ENCODE measurements at regions not wholly inside any gene's neighbourhood (a gene's known extent, or its start where the extent isn't known, plus 50 kb on each side); places are given as distances from the start of the nearest gene placed in this dataset.

DNA sequence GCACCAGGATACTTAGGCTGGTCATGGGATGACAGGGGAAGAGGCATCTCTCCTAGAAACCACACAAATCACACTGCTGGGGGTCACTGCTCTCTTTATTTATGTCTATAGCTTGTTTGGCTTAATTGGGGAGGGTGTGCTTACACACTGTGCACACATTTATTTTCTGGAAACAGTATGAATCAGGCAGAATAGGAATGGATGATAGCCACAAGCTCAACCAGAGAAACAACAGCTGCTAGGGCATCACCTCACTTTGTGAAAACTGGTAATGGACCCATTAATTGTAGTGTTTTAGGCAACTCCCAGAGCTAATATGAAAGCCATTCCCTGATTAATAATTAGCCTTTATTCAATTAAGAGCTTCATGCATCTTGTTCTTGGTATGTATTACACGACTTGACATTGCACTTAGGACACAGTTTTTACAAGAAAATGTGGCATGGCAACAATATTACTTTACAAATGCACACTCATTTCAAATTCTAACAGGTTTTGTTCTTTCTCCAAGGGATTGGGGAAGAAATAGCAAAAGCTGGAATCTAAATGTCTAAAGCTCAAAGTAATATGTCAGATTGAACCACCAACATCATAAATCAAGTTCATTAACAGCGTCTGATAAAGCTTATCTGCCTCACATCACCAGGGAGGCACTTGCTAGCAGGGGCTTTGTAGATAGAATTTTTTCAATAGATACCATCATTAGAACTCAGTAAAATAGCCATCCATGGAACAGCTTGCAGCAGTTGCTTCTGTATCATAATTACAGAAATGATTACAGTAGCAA is 361.9 kb upstream of the FSHR start:
- ATAC-seq (ENCODE audit: low read depth) (no peak), DNase-seq (no peak)
- peaks cover 7% of the 10 kb centered on the region for H3K9me3 Mint-ChIP-seq (ENCODE audit: insufficient read depth)
- ChIA-PET CTCF (no interaction called here), POLR2A (no interaction called here)
- H3K4me1 Mint-ChIP-seq = peaks cover 4% of the 10 kb centered on the region
- no peaks in the 10 kb centered on the region for H3K79me2 ChIP-seq (ENCODE audit: control insufficient read depth, insufficient read depth, low read length)
- no peak overlapping the region for H3K4me3 ChIP-seq (ENCODE audit: control extremely low read depth in 1 of 5, extremely low read depth in 1 of 5, insufficient read depth in 1 of 5, low read depth in 2 of 5, low read length in 4 of 5)
- no CpG with 5 or more reads among the region's 2 CpGs for WGBS (ENCODE audit: insufficient coverage)
- H3K4me1 ChIP-seq (ENCODE audit: control insufficient read depth in 2 of 2, insufficient read depth in 2 of 2, low read length in 2 of 2) = no peaks in the 10 kb centered on the region
- no peak overlapping the region for H3K27ac Mint-ChIP-seq
- no peaks in the 10 kb centered on the region for H3K9me3 ChIP-seq (ENCODE audit: control extremely low read depth in 1 of 3, control insufficient read depth in 2 of 3, insufficient read depth in 1 of 3, low read length in 2 of 3)
- no peaks in the 10 kb centered on the region for H3K27me3 Mint-ChIP-seq
- no peaks in the 10 kb centered on the region for H3K27me3 ChIP-seq (replicated peaks in 1 of 4; ENCODE audit: control extremely low read depth in 1 of 4, control insufficient read depth in 3 of 4, insufficient read depth in 4 of 4, low read length in 3 of 4)
- H3K27ac ChIP-seq (ENCODE audit: low read length in 2 of 2) = no peak overlapping the region
- no peak overlapping the region for H2AFZ ChIP-seq (ENCODE audit: insufficient read depth, low read depth, low read length, poor library complexity, severe bottlenecking)
- H3K4me2 ChIP-seq (replicated peaks; ENCODE audit: low read depth, low read length, poor library complexity, severe bottlenecking) = no peak overlapping the region
- H4K20me1 ChIP-seq (ENCODE audit: control insufficient read depth, insufficient read depth, low read length, poor library complexity, severe bottlenecking) = no peaks in the 10 kb centered on the region
- TF ChIP-seq EZH2 (IDR thresholded peaks at IDR 0.05; ENCODE audit: borderline replicate concordance, insufficient read depth, low read depth, low read length, poor library complexity, severe bottlenecking) = no peak
- TF ChIP-seq, protein P1, sequence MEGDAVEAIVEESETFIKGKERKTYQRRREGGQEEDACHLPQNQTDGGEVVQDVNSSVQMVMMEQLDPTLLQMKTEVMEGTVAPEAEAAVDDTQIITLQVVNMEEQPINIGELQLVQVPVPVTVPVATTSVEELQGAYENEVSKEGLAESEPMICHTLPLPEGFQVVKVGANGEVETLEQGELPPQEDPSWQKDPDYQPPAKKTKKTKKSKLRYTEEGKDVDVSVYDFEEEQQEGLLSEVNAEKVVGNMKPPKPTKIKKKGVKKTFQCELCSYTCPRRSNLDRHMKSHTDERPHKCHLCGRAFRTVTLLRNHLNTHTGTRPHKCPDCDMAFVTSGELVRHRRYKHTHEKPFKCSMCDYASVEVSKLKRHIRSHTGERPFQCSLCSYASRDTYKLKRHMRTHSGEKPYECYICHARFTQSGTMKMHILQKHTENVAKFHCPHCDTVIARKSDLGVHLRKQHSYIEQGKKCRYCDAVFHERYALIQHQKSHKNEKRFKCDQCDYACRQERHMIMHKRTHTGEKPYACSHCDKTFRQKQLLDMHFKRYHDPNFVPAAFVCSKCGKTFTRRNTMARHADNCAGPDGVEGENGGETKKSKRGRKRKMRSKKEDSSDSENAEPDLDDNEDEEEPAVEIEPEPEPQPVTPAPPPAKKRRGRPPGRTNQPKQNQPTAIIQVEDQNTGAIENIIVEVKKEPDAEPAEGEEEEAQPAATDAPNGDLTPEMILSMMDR (IDR thresholded peaks at IDR 0.05) = no peak
- no peaks in the 10 kb centered on the region for H3K36me3 ChIP-seq (replicated peaks in 1 of 2; ENCODE audit: control extremely low read depth in 1 of 2, control insufficient read depth in 1 of 2, extremely low read depth in 1 of 2, insufficient read depth in 2 of 2, low read length in 1 of 2)
- H3K4me3 Mint-ChIP-seq = no peak overlapping the region
- H3K9ac ChIP-seq (ENCODE audit: low read length) = no peak overlapping the region
- intact Hi-C loops (cut with micrococcal nuclease) = no loop called here

DNA sequence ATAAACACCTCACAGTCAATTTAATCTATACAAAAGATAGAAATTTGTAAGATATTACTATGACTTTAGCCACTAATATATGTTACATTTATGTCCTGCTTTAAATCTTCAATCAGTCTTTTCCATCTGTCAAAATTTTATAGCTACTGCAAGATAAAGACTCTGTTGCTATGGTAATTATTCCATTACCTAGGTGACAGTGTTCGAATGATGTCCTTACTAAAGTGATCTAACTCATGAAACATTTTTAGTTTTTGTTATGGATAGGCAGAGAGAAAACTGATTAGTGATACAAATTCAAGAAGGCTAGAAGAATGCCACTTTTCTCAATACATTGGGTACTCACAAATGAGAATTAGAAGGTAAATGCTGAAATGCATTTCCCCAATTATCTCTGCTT is 359.9 kb upstream of the FSHR start:
- no peak for ATAC-seq (ENCODE audit: low read depth)
- no peak overlapping the region for H3K4me3 Mint-ChIP-seq
- H3K27ac ChIP-seq (ENCODE audit: low read length in 2 of 2) = no peak overlapping the region
- no peaks in the 10 kb centered on the region for H3K27me3 ChIP-seq (replicated peaks in 1 of 4; ENCODE audit: control extremely low read depth in 1 of 4, control insufficient read depth in 3 of 4, insufficient read depth in 4 of 4, low read length in 3 of 4)
- H4K20me1 ChIP-seq (ENCODE audit: control insufficient read depth, insufficient read depth, low read length, poor library complexity, severe bottlenecking) = no peaks in the 10 kb centered on the region
- CTCF ChIA-PET = no interaction called here
- H3K4me3 ChIP-seq (ENCODE audit: control extremely low read depth in 1 of 5, extremely low read depth in 1 of 5, insufficient read depth in 1 of 5, low read depth in 2 of 5, low read length in 4 of 5) = no peak overlapping the region
- no peak overlapping the region for H3K4me2 ChIP-seq (replicated peaks; ENCODE audit: low read depth, low read length, poor library complexity, severe bottlenecking)
- no CpG with 5 or more reads among the region's 1 CpG for WGBS (ENCODE audit: insufficient coverage)
- no peaks in the 10 kb centered on the region for H3K9me3 Mint-ChIP-seq (ENCODE audit: insufficient read depth)
- POLR2A ChIA-PET = no interaction called here
- DNase-seq = no peak
- intact Hi-C loops (cut with micrococcal nuclease) = no loop called here
- H3K4me1 ChIP-seq (ENCODE audit: control insufficient read depth in 2 of 2, insufficient read depth in 2 of 2, low read length in 2 of 2) = no peaks in the 10 kb centered on the region
- H3K36me3 ChIP-seq (replicated peaks in 1 of 2; ENCODE audit: control extremely low read depth in 1 of 2, control insufficient read depth in 1 of 2, extremely low read depth in 1 of 2, insufficient read depth in 2 of 2, low read length in 1 of 2) = no peaks in the 10 kb centered on the region
- no peaks in the 10 kb centered on the region for H3K9me3 ChIP-seq (ENCODE audit: control extremely low read depth in 1 of 3, control insufficient read depth in 2 of 3, insufficient read depth in 1 of 3, low read length in 2 of 3)
- H2AFZ ChIP-seq (ENCODE audit: insufficient read depth, low read depth, low read length, poor library complexity, severe bottlenecking) = no peak overlapping the region
- H3K4me1 Mint-ChIP-seq = peaks cover 4% of the 10 kb centered on the region
- no peak overlapping the region for H3K27ac Mint-ChIP-seq
- no peak overlapping the region for H3K9ac ChIP-seq (ENCODE audit: low read length)
- no peaks in the 10 kb centered on the region for H3K79me2 ChIP-seq (ENCODE audit: control insufficient read depth, insufficient read depth, low read length)
- H3K27me3 Mint-ChIP-seq = no peaks in the 10 kb centered on the region
- TF ChIP-seq EZH2 (IDR thresholded peaks at IDR 0.05; ENCODE audit: borderline replicate concordance, insufficient read depth, low read depth, low read length, poor library complexity, severe bottlenecking) = no peak
- TF ChIP-seq, protein P1 (IDR thresholded peaks at IDR 0.05) = no peak

Data from B cell (primary cell).